MM.1S (cell line): ENCODE measurements at regions not wholly inside any gene's neighbourhood (a gene's known extent, or its start where the extent isn't known, plus 50 kb on each side); places are given as distances from the start of the nearest gene placed in this dataset.

Source experiments
- EZH2phosphoT487 ChIP-seq: fragments of 300-600 bp; sonication (generic); IDR thresholded peaks from 2 replicates; pipeline ENCODE4 v1.6.1; 2018; ENCODE audit warnings: antibody characterized with exemption, low read length
- TF ChIP-seq, protein P1 (sequence below): fragments of 300-600 bp; sonication (generic); IDR thresholded peaks from 2 replicates; pipeline ENCODE4 v1.5.1; 2016; ENCODE audit warnings: antibody characterized with exemption, low read length, mixed read lengths

DNA sequence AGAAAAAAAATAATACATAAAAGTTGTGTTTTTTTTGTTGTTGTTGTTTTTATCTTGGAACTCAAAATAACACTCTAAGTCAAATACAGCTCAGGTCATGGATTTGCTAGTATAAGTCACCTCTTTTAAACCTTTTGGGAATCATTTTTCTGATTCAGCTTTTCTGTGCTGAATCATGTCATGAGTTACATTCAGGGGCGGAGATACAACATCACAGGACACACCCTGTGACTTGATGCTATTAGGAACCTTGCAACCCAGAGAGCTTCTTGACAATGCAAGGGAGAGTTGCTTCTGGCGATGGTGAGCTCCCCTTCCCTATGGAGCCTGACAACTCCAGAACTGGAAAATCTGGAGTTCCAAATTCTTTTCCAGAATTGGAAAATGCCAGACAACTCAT is 358.3 kb upstream of the C16orf82 start:
- no peak for TF ChIP-seq EZH2phosphoT487
- TF ChIP-seq, protein P1, sequence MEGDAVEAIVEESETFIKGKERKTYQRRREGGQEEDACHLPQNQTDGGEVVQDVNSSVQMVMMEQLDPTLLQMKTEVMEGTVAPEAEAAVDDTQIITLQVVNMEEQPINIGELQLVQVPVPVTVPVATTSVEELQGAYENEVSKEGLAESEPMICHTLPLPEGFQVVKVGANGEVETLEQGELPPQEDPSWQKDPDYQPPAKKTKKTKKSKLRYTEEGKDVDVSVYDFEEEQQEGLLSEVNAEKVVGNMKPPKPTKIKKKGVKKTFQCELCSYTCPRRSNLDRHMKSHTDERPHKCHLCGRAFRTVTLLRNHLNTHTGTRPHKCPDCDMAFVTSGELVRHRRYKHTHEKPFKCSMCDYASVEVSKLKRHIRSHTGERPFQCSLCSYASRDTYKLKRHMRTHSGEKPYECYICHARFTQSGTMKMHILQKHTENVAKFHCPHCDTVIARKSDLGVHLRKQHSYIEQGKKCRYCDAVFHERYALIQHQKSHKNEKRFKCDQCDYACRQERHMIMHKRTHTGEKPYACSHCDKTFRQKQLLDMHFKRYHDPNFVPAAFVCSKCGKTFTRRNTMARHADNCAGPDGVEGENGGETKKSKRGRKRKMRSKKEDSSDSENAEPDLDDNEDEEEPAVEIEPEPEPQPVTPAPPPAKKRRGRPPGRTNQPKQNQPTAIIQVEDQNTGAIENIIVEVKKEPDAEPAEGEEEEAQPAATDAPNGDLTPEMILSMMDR = no peak
